SHP77 (cell line): ENCODE measurements at regions not wholly inside any gene's neighbourhood (a gene's known extent, or its start where the extent isn't known, plus 50 kb on each side); places are given as distances from the start of the nearest gene placed in this dataset.
"Not testable (repeated sequence)": the region's sequence is repeated elsewhere in the genome, so short reads cannot be mapped to it uniquely, and the experiment has no call there.

Experiments
- DNase-seq, 2 experiments: peaks; one replicate each; lab custom pipeline; 2025; lab: John Stamatoyannopoulos, UW

DNA sequence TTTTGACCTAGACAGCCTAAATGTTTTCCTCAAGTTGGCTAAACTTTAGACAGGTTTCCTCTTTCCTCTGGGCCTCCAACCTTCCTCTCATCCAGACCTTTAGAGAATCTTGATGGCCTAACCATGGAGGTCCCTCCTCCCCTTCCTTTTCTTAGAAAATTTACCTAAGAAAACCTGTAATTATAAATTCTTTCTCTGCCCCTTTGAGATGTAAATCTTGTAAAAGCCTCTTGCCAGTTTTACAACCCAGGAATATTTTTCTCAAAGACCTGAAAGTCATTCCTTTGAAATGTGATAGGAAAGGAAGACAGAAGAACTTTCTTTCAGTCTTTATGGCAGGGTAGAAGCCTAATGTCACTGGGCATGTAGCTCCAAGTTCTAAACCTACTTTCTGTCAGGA lies 1752.6 kb upstream of the C9orf72 start:
- no peak for DNase-seq

DNA sequence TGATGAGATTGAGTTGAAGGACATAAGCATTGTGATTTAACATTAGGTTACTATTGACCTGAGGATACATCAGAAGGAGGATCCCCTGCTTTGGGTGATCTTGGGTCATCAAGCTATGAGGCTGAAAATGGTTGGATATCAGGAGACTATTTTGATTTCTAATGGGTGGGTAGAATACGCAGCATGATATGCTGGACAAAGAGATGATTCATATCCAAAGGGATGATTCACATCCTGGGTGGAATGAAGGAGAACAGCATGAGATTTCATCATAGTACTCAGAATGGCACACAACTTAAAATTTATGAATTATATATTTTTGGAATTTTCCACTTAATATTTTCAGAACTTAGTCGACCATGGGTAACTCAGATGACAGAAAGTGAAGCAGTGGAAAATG lies 1759.5 kb upstream of the C9orf72 start:
- no peak for DNase-seq

DNA sequence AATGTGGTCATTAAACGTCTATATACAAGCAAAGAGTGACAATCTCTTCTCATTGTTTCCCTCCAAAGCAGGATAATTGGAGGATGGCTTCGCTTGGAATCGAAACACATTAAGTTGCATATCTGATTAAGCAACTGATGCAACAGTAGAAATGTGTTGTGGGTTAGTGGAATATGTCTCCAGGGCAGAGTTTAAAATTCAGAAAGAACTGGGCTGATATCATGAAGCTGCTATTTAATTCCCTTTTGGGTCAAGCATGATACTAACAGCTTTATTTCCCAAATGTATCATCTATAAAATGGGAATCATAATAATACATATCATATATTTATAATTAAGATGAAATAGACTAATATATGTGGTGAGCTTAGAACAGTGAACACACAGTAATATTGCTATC lies 1763.0 kb upstream of the C9orf72 start:
- DNase-seq = no peak

DNA sequence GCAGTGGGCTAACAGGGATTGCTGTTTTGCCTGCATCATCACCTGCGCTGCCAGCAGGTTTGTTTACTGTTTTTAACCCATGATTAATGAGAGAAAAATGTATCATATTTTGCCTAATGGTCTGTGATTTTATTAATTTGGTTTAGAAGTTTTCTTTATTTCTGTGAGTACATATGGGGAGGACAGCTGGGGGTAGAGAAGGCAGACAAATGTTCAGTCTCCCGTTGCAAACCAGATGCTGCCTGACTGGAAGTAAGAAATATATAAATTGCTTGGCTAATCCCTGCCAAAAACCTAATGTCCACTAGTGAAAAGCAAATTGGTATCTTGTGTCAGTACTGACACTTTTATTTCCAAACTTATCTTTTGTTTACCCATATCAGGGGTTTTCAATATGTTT lies 1766.1 kb upstream of the C9orf72 start:
- no peak for DNase-seq

DNA sequence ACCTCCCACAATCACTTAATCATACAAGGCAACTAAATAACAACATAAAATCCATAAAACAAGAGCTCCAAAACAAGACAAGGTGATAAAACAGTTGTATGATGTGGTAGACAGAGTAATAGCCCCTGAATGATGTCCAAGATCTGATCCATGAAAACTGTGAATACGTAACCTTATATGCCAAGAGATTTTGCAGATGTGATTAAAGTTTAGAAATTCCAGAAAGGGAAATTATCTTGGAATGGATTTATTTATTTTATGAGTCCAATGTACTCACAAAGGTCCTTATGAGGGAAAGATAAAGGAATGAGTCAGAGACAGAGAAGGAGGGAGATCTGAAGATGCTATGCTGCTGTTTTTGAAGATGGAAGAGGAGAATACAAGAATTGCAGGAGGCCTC lies 1775.7 kb upstream of the C9orf72 start:
- DNase-seq = no peak

DNA sequence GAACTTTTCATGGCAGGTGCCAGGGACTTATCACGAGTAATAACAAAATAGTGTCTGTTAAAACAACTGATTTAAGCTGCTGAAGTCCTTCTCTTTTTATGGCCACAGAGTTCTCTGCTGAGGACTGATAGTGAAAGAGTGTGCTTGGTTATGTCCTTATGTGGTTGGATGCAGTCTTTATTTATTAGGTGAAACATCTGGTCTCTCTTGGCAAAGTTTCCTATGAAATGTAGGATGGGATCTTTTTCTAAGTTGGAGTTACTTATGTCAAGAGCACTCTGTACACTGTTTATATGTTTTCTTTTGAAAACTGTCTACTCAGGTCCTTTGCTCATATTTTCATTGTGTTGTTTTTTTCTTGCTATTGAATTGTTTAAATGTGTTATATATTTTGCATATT lies 1816.1 kb upstream of the C9orf72 start:
- DNase-seq = no peak

DNA sequence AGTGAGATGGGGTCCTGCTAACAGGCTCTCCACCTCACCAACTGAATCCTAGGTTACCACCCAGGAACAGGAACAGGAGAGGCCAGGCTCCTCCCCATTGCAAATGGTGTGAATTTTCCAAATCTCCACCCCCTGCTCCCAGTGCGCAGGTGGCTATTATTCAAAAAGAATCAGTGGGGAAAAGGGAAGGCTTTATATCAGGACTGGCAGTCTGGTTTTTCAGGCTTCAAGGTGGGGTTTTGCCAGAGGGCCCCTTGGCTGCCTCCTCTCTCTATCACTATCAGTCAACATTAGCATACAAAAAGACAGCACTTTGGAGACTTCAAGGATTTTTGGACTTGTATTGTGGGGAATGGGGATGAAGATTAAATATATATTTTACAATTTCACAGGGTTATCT lies 1817.6 kb upstream of the C9orf72 start:
- no peak for DNase-seq

DNA sequence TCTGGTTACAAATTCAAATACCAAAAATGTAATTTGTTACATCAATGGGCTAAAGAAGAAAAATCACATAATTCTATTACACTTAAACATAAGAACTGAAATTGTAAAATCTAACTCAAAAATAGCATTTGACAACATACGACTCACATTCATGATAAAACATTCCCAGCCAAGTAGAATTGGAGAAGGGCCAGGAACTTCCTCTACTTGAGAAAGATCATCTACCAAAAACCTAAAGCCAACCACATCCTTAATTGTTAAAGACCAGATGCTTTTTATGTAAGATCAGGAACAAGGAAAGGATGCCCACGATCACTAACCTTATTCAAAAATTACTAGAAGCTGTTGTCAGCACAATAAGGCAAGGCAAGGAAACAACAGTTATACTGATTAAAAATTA lies 1819.8 kb upstream of the C9orf72 start:
- no peak for DNase-seq

DNA sequence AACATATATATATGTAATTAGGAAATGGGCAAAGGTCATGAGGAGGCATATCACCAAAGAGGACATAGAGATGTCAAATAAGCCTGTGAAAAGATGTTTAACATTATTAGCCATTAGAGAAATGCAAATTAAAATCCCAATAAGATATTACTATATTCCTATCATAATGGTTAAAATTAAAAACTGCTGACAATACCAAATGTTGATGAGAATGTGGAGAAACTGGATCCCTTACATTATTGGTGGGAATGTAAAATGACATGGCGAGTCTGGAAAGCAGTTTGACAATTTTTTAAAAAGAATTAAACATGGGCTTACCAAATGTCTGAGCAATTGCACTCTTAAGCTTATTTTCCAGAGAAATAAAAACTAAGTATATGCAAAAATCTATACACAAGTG lies 1821.6 kb upstream of the C9orf72 start:
- no peak for DNase-seq

DNA sequence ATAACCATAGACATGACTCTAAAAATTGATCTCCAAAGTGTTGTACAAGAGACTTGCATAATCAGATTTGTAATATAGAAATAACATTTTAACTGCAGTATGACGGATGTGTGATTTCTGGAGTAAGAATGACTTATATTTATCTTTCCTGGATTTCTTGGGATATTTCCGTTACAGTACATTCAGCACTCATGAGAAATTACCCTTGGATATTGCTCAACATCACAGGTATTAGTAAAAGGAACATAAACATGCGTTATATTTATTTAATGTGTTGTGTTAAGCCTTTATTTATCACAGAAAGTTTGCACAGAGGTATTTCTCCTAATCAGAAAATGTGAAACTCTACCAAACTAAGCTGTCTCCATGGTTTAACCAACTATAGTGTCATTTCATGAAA lies 1823.9 kb upstream of the C9orf72 start:
- DNase-seq = no peak

DNA sequence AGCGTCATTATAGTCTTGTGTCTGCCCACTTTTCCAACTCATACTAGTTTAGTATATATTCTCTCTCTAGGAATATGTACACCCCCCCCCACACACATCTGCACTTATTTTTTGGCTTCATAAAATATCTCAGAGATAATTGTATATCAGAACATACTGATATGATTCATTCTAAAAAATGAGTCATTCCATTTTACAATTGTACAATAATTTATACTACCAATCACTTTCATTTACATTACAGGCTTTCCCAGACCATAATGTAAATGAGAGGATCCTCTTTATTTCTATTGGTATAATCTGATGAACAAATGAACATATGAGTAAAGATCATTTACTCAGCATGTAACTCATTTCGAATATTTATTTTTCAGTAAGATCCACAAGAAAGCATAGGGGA lies 1842.9 kb upstream of the C9orf72 start:
- DNase-seq = no peak

DNA sequence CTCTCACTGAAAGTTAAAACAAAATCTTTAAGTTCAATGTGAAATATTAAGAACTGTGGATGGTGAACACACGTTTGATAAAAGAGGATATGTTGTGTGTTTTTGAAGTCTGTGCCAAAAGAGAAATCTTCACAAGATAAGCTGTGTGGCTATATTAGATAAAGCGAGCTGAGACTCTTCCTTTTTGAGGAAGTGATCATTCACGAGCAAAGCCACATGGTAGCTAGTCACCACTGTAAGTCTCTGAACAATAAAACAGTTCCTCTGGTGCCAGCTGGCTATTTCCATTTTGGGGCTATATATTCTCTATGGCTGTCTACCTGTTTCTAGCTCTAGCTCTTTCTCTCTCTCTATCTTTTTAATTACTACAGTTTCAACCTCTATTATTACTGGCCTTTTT lies 1849.2 kb upstream of the C9orf72 start:
- DNase-seq = no peak

DNA sequence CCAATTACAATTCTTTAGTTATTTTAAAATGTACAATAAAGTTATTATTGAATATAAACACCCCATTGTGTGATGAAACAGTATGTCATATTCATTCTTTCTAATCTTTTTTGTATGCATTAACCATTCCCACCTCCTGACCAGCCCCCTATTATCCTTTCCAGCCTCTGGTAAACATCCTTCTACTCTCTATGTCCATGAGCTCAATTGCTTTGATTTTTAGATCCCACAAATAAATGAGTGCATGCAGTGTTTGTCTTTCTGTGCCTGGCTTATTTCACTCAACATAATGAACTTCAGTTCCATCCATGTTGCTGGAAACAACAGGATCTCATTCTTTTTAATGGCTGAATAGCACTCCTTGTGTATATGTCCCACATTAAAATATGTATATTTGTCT lies 1858.9 kb upstream of the C9orf72 start:
- DNase-seq = no peak

DNA sequence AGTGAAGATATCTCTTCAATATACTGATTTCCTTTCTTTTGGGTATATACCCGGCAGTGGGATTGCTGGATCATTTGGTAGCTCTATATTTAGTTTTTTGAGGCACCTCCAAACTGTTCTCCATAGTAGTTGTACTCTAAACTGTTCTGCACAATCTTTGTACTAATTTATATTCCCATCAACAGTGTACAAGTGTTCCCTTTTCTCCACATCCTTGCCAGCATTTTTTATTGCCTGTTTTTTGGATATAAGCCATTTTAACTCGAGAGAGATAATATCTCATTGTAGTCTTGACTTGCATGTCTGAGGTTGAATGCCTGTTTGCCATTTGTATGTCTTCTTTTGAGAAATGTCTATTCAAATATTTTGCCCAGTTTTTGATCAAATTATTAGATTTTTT lies 1859.4 kb upstream of the C9orf72 start:
- not testable (repeated sequence) for DNase-seq

DNA sequence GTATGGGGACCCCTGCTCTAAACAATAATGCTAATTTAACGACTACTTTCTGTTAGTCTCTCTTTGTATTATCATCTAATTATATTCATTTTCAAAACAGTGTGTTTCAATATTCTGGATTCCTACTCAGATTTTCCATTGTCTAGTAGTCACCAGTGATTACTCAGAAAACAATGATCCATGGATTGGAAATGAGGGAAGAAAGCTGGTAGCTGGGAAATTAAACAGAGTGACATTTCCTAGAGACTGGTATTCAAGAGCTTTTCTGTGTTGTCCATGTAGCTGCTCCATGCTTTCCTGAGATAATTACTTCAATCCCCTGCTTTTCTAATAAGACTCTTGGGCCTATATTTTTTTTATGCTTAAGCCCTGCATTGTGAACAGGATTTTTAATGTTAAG lies 1862.1 kb upstream of the C9orf72 start:
- no peak for DNase-seq

DNA sequence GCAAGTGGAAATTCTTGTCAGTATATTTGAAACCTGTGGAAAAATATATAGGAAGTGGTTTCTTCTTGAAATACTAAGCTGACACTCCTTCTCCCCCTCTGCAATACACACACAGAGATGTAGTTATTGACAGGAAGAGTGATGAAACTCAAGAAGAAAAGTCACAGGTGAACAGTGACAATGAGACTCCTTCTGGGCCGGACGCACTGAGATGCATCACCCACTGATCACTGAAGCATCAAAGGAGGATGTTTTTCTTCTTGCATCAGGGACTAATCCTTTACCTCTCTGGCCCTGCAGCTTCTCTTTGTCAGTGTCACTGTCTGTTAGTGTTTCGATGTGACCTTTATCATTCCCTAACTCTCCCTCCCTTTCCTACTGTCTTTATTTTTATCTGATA lies 1864.2 kb upstream of the C9orf72 start:
- DNase-seq = no peak

DNA sequence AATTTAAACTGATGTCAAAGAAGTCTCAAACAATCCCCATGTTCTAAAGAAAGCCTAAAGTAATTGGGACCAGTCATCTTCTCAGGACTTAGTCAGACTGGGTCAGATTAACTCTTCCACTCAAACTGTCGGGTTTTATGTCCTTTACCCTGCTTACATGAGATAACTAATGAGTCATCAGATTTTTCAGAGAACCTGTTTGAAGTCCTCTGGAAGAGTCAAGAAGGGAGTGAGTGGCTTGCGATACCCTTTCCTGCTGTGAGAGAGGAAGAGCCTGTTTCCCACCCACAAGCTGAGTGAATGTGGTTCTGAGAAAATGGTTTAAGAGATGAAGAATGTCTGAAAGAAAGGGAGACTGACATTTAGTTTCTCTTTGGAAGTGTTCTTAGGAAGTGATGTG lies 1866.7 kb upstream of the C9orf72 start:
- no peak for DNase-seq

DNA sequence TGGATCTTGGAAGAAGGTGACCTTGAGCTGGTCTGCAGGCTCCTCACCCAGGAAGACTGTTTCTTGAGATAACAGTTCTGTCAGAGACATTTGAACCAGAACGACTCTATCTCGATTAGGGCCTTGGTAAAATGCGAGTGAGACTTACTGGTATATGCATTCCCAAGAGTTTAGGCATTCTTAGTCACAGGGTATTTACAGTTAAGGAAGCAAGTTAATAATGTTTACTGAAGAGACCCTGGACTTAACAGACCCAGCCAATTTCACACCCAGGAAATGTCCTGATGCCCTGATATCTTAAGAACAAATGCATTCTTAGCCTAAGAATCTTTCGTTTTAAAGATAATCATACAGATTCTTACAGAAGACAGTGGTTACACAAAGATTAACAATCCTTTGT lies 1867.2 kb upstream of the C9orf72 start:
- DNase-seq = no peak

DNA sequence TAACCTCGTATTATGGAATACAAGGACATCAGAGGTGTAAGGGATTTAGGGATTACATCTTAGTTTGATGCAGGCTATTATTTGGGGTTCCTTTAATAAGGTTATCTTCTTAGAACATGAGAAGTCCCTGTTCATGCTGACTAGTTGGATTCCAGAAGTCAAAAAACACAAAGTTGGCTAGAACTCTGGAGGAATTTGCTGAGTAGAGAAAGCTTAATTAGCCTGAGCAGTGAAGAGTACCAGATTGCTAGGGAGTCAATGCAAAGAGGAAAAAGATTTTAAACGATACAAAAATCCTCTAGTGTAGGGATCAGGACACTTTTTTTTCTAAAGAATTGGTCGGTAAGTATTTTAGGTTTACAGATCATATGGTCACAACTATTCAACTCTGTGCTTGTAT lies 1872.5 kb upstream of the C9orf72 start:
- no peak for DNase-seq

DNA sequence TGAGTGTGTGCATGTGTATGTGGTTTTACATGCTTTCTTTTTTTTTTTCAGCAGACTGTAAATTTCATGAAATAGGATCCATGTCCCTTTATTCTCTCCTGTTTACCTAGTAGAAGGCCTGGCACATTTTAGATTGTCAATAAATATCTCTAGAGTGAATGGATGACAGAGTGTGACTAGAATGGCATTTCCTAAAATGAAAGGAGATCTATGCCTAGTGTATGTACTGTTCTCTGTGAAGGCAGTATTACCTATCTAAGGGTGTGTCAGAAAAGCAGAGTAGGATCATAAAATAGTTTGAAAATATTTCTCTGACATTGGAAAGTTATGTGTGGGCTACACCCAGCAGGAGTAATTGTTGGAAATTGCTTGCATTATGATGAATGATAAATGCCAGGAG lies 1876.0 kb upstream of the C9orf72 start:
- DNase-seq = no peak

DNA sequence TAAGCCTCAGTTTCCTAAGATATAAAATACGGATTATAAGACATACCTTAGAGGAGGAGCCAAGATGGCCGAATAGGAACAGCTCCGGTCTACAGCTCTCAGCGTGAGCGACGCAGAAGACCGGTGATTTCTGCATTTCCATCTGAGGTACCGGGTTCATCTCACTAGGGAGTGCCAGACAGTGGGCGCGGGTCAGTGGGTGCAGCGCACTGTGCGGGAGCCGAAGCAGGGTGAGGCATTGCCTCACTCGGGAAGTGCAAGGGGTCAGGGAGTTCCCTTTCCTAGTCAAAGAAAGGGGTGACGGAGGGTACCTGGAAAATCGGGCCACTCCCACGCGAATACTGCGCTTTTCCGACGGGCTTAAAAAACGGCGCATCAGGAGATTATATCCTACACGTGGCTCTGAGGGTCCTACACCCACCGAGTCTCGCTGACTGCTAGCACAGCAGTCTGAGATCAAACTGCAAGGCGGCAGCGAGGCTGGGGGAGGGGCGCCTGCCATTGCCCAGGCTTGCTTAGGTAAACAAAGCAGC lies 1877.1 kb upstream of the C9orf72 start:
- DNase-seq = not testable (repeated sequence)

DNA sequence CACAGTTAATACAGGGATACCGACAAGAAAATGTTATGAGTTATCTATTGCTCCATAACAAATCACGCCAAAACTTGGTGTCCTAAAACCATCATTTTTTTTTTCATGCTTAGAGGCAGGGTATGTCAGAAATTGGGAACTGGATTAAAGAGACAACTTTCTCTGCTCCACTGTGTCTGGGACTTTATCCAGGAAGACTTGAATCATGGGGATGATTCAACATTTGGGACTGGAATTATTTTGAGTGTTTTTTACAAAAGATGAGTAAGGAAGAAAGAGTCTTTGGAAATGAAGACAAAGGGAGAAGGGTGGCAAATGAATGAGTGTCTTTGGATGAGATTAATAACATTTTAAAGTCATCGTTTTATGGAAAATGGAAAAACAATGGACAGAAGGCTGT lies 1883.7 kb upstream of the C9orf72 start:
- DNase-seq = no peak

DNA sequence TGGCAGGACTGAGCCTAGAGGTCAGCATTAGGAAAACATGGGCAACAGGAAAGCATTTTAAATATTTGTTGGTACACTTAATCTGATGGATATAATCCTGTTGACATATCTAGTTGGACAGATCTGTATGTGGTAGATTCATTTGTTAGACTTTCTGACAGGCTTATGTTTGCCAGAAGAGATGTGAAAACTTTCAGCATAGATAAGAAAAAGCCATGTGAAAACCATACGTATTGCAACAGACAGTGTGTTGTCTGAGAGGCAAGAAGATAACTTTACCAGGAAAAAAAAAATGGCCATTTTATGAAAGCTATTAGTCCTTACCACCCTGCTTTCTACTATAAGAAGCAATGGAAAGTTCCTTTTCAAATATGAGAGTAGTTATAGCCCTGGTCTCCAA lies 1902.2 kb upstream of the C9orf72 start:
- no peak for DNase-seq

DNA sequence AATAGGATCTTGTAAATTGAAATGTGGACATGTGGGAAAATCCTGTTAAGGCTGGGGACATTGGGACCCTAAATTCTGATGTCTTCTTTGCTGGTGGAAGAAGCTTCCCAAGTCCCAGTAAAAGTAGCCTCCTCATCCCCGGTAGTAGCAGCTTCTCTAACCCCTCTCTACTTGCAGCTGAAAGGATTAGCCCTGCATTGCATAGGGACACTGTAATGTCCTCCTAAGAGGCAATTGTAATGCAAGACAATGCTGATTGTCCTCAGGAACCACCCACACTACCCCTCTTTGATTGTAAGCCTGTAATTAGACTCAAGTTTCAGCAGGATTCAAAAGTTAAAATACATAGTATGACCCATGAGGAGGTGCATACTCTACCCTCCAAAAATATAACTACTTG lies 1938.4 kb upstream of the C9orf72 start:
- DNase-seq = no peak

DNA sequence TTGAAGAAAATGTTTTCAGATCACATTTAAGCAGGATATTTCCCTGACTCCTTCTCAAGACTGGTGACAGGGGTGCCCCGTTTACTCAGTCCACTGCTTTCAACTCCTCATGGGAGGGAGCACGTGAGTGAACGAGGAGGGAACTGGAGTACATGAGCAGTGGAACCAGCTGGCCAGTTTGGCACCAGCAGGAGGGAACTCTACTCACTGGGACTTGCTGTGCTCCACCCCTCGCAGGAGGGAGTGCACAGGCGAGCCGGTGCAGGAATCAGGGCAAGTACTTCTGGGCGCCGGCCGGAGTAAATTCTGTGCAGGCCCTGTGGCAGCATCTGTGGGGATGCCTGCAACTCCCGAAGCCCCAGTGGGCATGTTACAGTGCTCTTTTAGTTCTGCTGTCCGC lies 1941.1 kb upstream of the C9orf72 start:
- DNase-seq = peak; percentile 45 to 52
